ENCODE measurements at regions not wholly inside any gene's neighbourhood (a gene's known extent, or its start where the extent isn't known, plus 50 kb on each side); places are given as distances from the start of the nearest gene placed in this dataset.

- Histone ChIP-seq H3K4me2 (no peak overlapping the region), H3K9ac (no peak overlapping the region), H3K27me3 (no peaks in the 10 kb centered on the region), H3K36me3 (no peaks in the 10 kb centered on the region), H3K4me1 (peaks cover 10 to 43% (median 23%) of the 10 kb centered on the region in 10 experiments; a peak in 19 of 20 replicates), H4K20me1 (no peaks in the 10 kb centered on the region), H3K9me3 (replicated peaks in 1 of 11) (peaks cover 9 to 61% (median 45%) of the 10 kb centered on the region in 11 experiments), H3K4me3 (no peak overlapping the region), H3K27ac (no peak overlapping the region)
- TF ChIP-seq Cebpa-rat (IDR thresholded peaks at IDR 0.05): no peak
Measured at GRCh38 chr6:110558575-110558974, 82.2 kb upstream of the SLC22A16 start.

- H3K9me3 ChIP-seq (replicated peaks in 1 of 11): peaks cover 23 to 65% (median 54%) of the 10 kb centered on the region in 11 experiments
- no peak overlapping the region for H3K4me3 ChIP-seq
- no peak for TF ChIP-seq Cebpa-rat (IDR thresholded peaks at IDR 0.05)
- H3K27ac ChIP-seq: no peak overlapping the region
- no peaks in the 10 kb centered on the region for H4K20me1 ChIP-seq
- no peak overlapping the region for H3K9ac ChIP-seq
- H3K27me3 ChIP-seq: no peaks in the 10 kb centered on the region
- no peak overlapping the region for H3K4me2 ChIP-seq
- H3K4me1 ChIP-seq: peaks cover 10 to 43% (median 23%) of the 10 kb centered on the region in 10 experiments; a peak in 19 of 20 replicates
- no peaks in the 10 kb centered on the region; a peak in 1 of 22 replicates for H3K36me3 ChIP-seq
Measured at GRCh38 chr6:110557199-110557598, 80.8 kb upstream of the SLC22A16 start.

- no peak overlapping the region for H3K9ac ChIP-seq
- TF ChIP-seq Cebpa-rat (IDR thresholded peaks at IDR 0.05): no peak
Measured at GRCh38 chr6:110556317-110557110, 80.1 kb upstream of the SLC22A16 start.

DNA sequence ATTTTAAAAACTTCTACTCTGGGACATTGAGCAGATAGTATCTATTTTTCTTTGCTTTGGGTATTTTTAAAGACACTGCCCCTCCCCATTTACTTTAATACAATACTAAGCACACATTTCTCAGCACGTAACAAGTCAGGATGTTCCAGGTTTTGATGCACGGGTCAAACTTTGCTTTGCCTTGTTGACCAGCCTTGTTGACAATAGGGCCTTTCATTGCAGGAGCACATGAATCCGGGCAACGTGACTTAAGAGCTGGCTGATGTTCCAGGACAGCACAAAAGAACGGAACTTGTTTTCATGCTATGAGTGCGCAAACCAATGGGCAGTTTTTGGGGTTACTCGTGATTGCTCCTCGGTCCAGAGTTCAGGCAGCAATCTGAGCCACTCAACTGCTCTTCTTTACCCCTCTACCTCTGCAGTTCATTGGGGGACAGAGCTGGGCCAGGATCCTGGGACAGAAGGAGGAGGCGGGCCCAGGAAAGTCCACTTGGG lies 78.6 kb upstream of the SLC22A16 start:
- no peak overlapping the region for H3K4me3 ChIP-seq
- no peak for TF ChIP-seq Cebpa-rat (IDR thresholded peaks at IDR 0.05)
- no peak overlapping the region for H3K9ac ChIP-seq
- peaks cover 36 to 79% (median 71%) of the 10 kb centered on the region in 11 experiments for H3K9me3 ChIP-seq (replicated peaks in 1 of 11)
- H4K20me1 ChIP-seq: no peaks in the 10 kb centered on the region
- H3K36me3 ChIP-seq: no peaks in the 10 kb centered on the region; a peak in 1 of 22 replicates
- H3K27ac ChIP-seq: no peak overlapping the region
- peaks cover 0 to 24% (median 5%) of the 10 kb centered on the region in 10 experiments; a peak in 14 of 20 replicates for H3K4me1 ChIP-seq
- H3K27me3 ChIP-seq: no peaks in the 10 kb centered on the region
- H3K4me2 ChIP-seq: no peak overlapping the region

More at GRCh38 chr6:110556317-110557110, 80.1 kb upstream of the SLC22A16 start:
- H3K36me3 ChIP-seq: no peaks in the 10 kb centered on the region; a peak in 1 of 22 replicates
- peaks cover 30 to 67% (median 59%) of the 10 kb centered on the region in 11 experiments for H3K9me3 ChIP-seq (replicated peaks in 1 of 11)
- peak overlapping the region in 2 of 11 experiments; percentile 3 to 27; a peak in 1 of 22 replicates for H3K4me2 ChIP-seq
- no peaks in the 10 kb centered on the region for H3K27me3 ChIP-seq
- peaks cover 10 to 39% (median 20%) of the 10 kb centered on the region in 10 experiments; a peak in 19 of 20 replicates for H3K4me1 ChIP-seq
- H3K4me3 ChIP-seq: no peak overlapping the region
- no peaks in the 10 kb centered on the region for H4K20me1 ChIP-seq
- no peak overlapping the region for H3K27ac ChIP-seq

DNA sequence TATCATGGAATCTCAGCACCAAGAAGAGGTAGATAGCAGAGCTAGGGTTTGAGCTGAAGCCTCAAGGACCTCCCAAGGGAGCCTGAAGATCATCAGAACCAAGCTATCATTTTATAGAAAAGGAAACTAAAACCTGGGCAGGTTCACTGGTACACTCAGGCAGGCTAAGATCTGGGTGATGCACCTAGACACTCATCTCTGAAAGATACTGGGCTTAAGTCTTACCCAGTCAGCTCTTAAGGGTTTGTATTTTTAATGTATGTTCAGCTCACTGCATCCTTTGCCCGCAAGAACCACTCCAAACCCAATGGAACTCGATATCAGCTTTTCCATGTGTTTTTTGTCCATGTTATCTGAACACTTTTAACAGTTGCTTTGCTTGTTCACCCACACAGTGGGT lies 78.0 kb upstream of the SLC22A16 start:
- H3K4me3 ChIP-seq: no peak overlapping the region
- H3K36me3 ChIP-seq: no peaks in the 10 kb centered on the region; a peak in 1 of 22 replicates
- peaks cover 36 to 76% (median 69%) of the 10 kb centered on the region in 11 experiments for H3K9me3 ChIP-seq (replicated peaks in 1 of 11)
- TF ChIP-seq Cebpa-rat (IDR thresholded peaks at IDR 0.05): no peak
- H4K20me1 ChIP-seq: no peaks in the 10 kb centered on the region
- no peak overlapping the region for H3K4me2 ChIP-seq
- H3K27me3 ChIP-seq: no peaks in the 10 kb centered on the region
- no peak overlapping the region for H3K27ac ChIP-seq
- H3K4me1 ChIP-seq: peaks cover 0 to 18% (median 1%) of the 10 kb centered on the region in 10 experiments; a peak in 10 of 20 replicates
- H3K9ac ChIP-seq: no peak overlapping the region

DNA sequence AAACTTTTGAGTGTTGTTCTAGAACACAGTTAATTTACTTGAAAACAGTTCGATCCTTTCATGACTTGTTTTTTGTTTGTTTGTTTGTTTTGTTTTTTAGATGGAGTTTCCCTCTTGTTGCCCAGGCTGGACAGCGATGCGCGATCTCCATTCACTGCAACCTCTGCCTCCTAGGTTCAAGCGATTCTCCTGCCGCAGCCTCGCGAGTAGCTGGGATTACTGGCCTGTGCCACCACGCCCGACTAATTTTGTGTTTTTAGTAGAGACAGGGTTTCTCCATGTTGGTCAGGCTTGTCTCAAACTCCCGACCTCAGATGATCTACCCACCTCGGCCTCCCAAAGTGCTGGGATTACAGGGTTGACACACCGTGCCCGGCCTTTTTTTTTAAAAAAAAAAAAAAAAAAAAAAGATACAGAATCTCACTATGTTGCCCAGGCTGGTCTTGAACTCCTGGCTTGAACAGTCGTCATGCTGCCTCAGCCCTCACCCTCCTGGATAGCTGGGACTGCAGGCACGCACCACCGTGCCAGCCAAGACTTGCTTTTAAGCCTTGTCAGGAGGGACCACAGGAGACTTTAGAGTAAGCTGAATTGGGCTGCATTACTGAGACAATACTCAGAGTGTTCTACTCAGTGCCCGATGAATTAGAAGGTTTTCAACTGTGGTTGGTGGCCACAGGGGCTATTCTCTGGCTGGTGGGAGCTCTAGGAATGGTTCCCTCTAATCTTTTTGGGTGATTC lies 76.7 kb upstream of the SLC22A16 start:
- H3K4me1 ChIP-seq: peaks cover 0 to 13% (median 0%) of the 10 kb centered on the region in 10 experiments; a peak in 2 of 20 replicates
- TF ChIP-seq Cebpa-rat (IDR thresholded peaks at IDR 0.05): no peak
- H4K20me1 ChIP-seq: no peaks in the 10 kb centered on the region
- no peaks in the 10 kb centered on the region for H3K27me3 ChIP-seq
- no peak overlapping the region for H3K4me3 ChIP-seq
- H3K4me2 ChIP-seq: no peak overlapping the region
- H3K27ac ChIP-seq: no peak overlapping the region
- peaks cover 36 to 67% (median 61%) of the 10 kb centered on the region in 11 experiments for H3K9me3 ChIP-seq (replicated peaks in 1 of 11)
- no peaks in the 10 kb centered on the region; a peak in 1 of 22 replicates for H3K36me3 ChIP-seq
- H3K9ac ChIP-seq: no peak overlapping the region

GRCh38 chr6:110552076-110552475 lies 75.7 kb upstream of the SLC22A16 start:
- Histone ChIP-seq H3K36me3 (no peaks in the 10 kb centered on the region; a peak in 1 of 22 replicates), H3K27me3 (no peaks in the 10 kb centered on the region), H3K4me1 (peaks cover 0 to 10% (median 0%) of the 10 kb centered on the region in 10 experiments; a peak in 2 of 20 replicates), H3K4me3 (no peak overlapping the region), H3K27ac (no peak overlapping the region), H3K4me2 (no peak overlapping the region), H4K20me1 (no peaks in the 10 kb centered on the region), H3K9me3 (replicated peaks in 1 of 11) (peaks cover 36 to 66% (median 61%) of the 10 kb centered on the region in 11 experiments), H3K9ac (no peak overlapping the region)
- no peak for TF ChIP-seq Cebpa-rat (IDR thresholded peaks at IDR 0.05)

DNA sequence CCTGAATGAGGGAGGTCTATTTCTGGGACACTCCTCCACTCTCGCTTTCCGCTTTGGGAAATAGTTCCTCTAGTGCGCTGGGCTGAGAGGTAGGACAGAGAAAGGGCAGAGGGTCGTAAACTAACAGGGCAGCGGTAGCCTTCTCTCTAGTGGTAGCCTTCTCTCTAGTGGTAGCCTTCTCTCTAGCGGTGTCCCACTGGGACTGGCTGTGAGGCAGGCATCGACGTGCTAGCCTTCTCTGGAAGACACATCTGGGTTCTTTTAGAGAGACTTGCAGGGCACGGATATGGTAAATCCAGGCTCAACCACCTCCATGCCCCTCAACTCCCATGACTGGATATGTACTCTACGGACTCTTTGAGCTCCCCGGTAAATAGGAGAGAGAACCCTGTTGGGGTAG lies 74.7 kb upstream of the SLC22A16 start:
- TF ChIP-seq Cebpa-rat (IDR thresholded peaks at IDR 0.05): no peak
- Histone ChIP-seq H3K4me2 (no peak overlapping the region), H3K4me1 (no peaks in the 10 kb centered on the region), H3K36me3 (no peaks in the 10 kb centered on the region; a peak in 1 of 22 replicates), H4K20me1 (no peaks in the 10 kb centered on the region), H3K4me3 (no peak overlapping the region), H3K9me3 (replicated peaks in 1 of 11) (peaks cover 36 to 64% (median 56%) of the 10 kb centered on the region in 11 experiments), H3K9ac (no peak overlapping the region), H3K27ac (no peak overlapping the region), H3K27me3 (no peaks in the 10 kb centered on the region)

DNA sequence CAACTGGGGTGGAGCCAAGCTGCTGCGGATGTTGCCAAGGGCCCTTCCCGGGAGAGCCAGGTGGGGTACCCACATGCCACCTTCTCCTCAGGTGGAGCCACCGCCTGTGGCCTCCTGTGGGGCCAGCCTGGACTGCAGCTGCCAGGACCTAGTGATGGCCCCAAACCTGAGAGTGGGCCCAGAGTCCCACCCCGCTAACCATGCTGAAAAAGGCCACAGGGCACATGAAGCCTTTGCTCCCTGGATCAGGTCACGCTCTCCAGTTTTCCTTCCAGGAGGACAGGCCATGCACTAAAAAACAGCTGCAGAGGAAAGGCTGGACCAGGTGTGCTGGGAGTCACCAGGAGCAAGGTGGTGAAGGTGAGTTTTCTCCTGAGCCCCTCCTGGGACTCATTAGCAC lies 73.9 kb upstream of the SLC22A16 start:
- Histone ChIP-seq H3K4me1 (no peaks in the 10 kb centered on the region), H4K20me1 (no peaks in the 10 kb centered on the region), H3K27ac (no peak overlapping the region), H3K36me3 (no peaks in the 10 kb centered on the region; a peak in 1 of 22 replicates), H3K27me3 (no peaks in the 10 kb centered on the region), H3K9me3 (replicated peaks in 1 of 11) (peaks cover 32 to 62% (median 51%) of the 10 kb centered on the region in 11 experiments), H3K4me3 (no peak overlapping the region), H3K9ac (no peak overlapping the region), H3K4me2 (no peak overlapping the region)
- TF ChIP-seq Cebpa-rat (IDR thresholded peaks at IDR 0.05): no peak

Data from BLaER1 treated with 17β-estradiol and CSF1 and Interleukin-3, amounts not matched to agents 10 nM and 100 nM (cell line).